Activated CD4-positive, alpha-beta T cell treated with anti-CD3 and anti-CD28 coated beads for 36 hours (primary cell): ENCODE measurements at regions not wholly inside any gene's neighbourhood (a gene's known extent, or its start where the extent isn't known, plus 50 kb on each side); places are given as distances from the start of the nearest gene placed in this dataset.

Source experiments
- ATAC-seq: fragments of 200-7000 bp; cut with Tn5 transposase; one replicate; pipeline ENCODE4 v1.10.0; 2021; ENCODE audit warnings: mild to moderate bottlenecking, moderate library complexity
- CTCF ChIA-PET: fragments of 350-600 bp; sonication (Branson Sonifier 250); formaldehyde crosslinking; loops from one replicate; lab custom pipeline; 2021; ENCODE audit warnings: antibody characterized with exemption; lab: Charles Lee
- POLR2A ChIA-PET: fragments of 350-600 bp; sonication (Branson Sonifier 250); formaldehyde crosslinking; loops from one replicate; lab custom pipeline; 2021; ENCODE audit warnings: antibody characterized with exemption, inconsistent platforms; lab: Charles Lee
- DNase-seq: peaks from one replicate; pipeline ENCODE4 v3.0.0-alpha.2; 2020
- H3K27ac Mint-ChIP-seq: one replicate; pipeline ENCODE4 v1.8.0; 2021; ENCODE audit warnings: mixed read lengths
- H3K27me3 Mint-ChIP-seq: one replicate; pipeline ENCODE4 v1.8.0; 2021; ENCODE audit warnings: mixed read lengths
- H3K36me3 Mint-ChIP-seq: one replicate; pipeline ENCODE4 v1.8.0; 2021; ENCODE audit warnings: low read depth, mixed read lengths
- H3K4me1 Mint-ChIP-seq: one replicate; pipeline ENCODE4 v1.8.0; 2021; ENCODE audit warnings: mixed read lengths
- H3K4me3 Mint-ChIP-seq: one replicate; pipeline ENCODE4 v1.8.0; 2021; ENCODE audit warnings: mild to moderate bottlenecking, moderate library complexity, mixed read lengths
- H3K9me3 Mint-ChIP-seq: one replicate; pipeline ENCODE4 v1.8.0; 2021; ENCODE audit warnings: low read depth, mixed read lengths
- intact Hi-C, 2 experiments: fragments of 100-400 bp; cut with DNase I in 1 of 2; cut with micrococcal nuclease in 1 of 2; formaldehyde crosslinking; loops; one replicate each; pipeline versions ENCODE4 v1.14.2 to v1.15.1; 2022 to 2024; cut with DNase I, micrococcal nuclease

DNA sequence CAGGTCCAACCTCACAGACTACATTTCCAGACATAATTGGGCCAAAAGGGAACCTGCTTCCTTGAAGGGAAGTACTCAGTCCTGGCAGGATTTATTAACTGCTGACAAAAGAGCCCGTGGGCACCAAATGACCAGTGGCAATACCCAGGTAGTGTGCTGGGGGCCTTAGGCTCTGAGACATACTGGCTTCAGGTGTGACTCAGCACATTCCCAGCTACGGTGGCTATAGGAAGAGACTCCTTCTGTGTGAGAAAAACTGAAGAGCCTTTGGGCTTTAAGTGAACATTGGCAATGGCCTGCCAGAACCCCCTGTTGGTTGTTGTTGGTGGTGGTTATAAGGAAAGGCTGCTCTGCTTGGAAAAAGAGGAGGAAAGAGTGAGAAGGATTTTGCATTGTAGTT lies 401.8 kb downstream of the KCNJ3 start:
- Mint-ChIP-seq H3K4me1 (no peaks in the 10 kb centered on the region), H3K4me3 (no peak overlapping the region), H3K36me3 (no peaks in the 10 kb centered on the region), H3K9me3 (peaks cover 8% of the 10 kb centered on the region), H3K27me3 (no peaks in the 10 kb centered on the region), H3K27ac (no peak overlapping the region)
- intact Hi-C loops = no loop called here
- ChIA-PET POLR2A (no interaction called here), CTCF (no interaction called here)
- DNase-seq (no peak), ATAC-seq (no peak)

- CTCF ChIA-PET = no interaction called here
- Mint-ChIP-seq H3K4me1 (no peaks in the 10 kb centered on the region), H3K27ac (no peak overlapping the region), H3K9me3 (peaks cover 8% of the 10 kb centered on the region), H3K36me3 (no peaks in the 10 kb centered on the region), H3K27me3 (no peaks in the 10 kb centered on the region), H3K4me3 (no peak overlapping the region)
- POLR2A ChIA-PET = no interaction called here
- DNase-seq = no peak
- intact Hi-C loops = no loop called here
- no peak for ATAC-seq
These were observed 401.3 kb downstream of the KCNJ3 start for GRCh38 chr2:155099784-155100183.

DNA sequence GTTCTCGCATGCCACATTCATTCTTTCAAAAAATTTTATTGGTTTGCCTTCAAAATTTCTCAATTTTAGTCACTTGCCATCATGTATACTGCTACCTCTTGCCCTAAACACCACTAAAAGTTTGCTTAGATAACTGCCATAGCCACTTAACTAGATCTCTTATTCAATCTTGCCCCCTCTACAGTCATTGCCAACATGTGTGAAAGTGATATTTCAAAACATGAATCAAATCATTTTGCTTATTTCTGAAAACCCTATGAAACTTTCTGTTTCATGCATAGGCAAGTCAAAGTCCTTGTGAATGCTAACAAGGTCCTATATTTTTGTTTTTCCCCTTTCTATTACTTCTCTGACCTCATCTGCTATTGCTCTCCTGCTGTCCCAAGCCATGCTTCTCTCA lies 397.1 kb downstream of the KCNJ3 start:
- no peaks in the 10 kb centered on the region for H3K36me3 Mint-ChIP-seq
- CTCF ChIA-PET = no interaction called here
- H3K4me3 Mint-ChIP-seq = no peak overlapping the region
- no peak overlapping the region for H3K27ac Mint-ChIP-seq
- intact Hi-C loops = no loop called here
- ATAC-seq (no peak), DNase-seq (no peak)
- H3K4me1 Mint-ChIP-seq = no peaks in the 10 kb centered on the region
- H3K9me3 Mint-ChIP-seq = peaks cover 2% of the 10 kb centered on the region
- H3K27me3 Mint-ChIP-seq = no peaks in the 10 kb centered on the region
- POLR2A ChIA-PET = no interaction called here

- DNase-seq = no peak
- Mint-ChIP-seq H3K4me1 (no peaks in the 10 kb centered on the region), H3K4me3 (no peak overlapping the region), H3K27ac (no peak overlapping the region), H3K9me3 (peaks cover 2% of the 10 kb centered on the region), H3K36me3 (no peaks in the 10 kb centered on the region), H3K27me3 (no peaks in the 10 kb centered on the region)
- ATAC-seq = no peak
- intact Hi-C loops = no loop called here
- CTCF ChIA-PET = interaction anchor here (1.1 kb wide), 1 partner anchor 15 kb away, joined by 3 read pairs; no protein-coding TSS in a partner anchor
- POLR2A ChIA-PET = no interaction called here
These were observed 381.9 kb downstream of the KCNJ3 start for GRCh38 chr2:155080373-155080772.

DNA sequence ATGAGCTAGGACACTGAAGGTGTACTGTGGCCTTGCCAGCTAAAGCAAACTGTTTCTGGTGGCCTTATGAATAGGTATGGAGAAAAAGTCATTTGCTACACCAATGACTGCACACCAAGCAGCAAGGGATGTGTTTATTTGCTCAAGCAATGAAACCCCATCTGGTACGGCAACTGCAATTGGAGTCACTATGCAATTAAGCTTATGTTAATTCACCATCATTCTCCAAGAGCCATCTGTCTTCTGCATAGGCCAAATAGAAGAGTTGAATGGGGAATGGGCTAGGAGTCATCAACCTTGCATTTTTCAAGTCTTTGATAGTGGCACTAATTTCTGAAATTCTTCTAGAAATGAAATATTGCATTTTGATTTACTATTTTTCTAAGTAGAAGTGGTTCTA lies 372.0 kb downstream of the KCNJ3 start:
- Mint-ChIP-seq H3K27ac (no peak overlapping the region), H3K9me3 (no peaks in the 10 kb centered on the region), H3K4me1 (no peaks in the 10 kb centered on the region), H3K36me3 (no peaks in the 10 kb centered on the region), H3K27me3 (no peaks in the 10 kb centered on the region), H3K4me3 (no peak overlapping the region)
- CTCF ChIA-PET = no interaction called here
- intact Hi-C loops = no loop called here
- POLR2A ChIA-PET = no interaction called here
- DNase-seq (no peak), ATAC-seq (no peak)

DNA sequence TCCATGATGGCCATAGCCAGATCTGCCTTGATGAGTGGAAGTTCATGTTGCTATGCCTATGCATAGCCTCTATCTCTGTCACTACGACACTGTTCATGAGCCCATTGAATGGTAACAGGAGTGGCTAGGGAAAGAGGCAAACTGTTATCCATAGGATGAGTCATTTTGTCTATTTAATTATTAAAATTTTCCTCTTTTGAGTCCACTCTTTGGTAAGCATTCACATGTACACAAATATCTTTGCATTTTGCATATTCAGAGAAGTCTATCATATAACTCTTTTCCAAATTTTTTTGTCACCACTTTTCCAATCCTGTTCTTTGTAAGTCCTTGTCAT lies 364.4 kb downstream of the KCNJ3 start:
- no peaks in the 10 kb centered on the region for H3K4me1 Mint-ChIP-seq
- ChIA-PET POLR2A (no interaction called here), CTCF (no interaction called here)
- no peak overlapping the region for H3K27ac Mint-ChIP-seq
- no peak overlapping the region for H3K4me3 Mint-ChIP-seq
- no peaks in the 10 kb centered on the region for H3K9me3 Mint-ChIP-seq
- no peaks in the 10 kb centered on the region for H3K27me3 Mint-ChIP-seq
- no peaks in the 10 kb centered on the region for H3K36me3 Mint-ChIP-seq
- intact Hi-C loops = no loop called here
- ATAC-seq (no peak), DNase-seq (no peak)

GRCh38 chr2:155062250-155062921 lies 363.9 kb downstream of the KCNJ3 start:
- DNase-seq = no peak

GRCh38 chr2:155060896-155061295 lies 362.4 kb downstream of the KCNJ3 start:
- Mint-ChIP-seq H3K36me3 (no peaks in the 10 kb centered on the region), H3K9me3 (peaks cover 2% of the 10 kb centered on the region), H3K4me1 (no peaks in the 10 kb centered on the region), H3K27me3 (no peaks in the 10 kb centered on the region), H3K4me3 (no peak overlapping the region), H3K27ac (no peak overlapping the region)
- DNase-seq (no peak), ATAC-seq (no peak)
- CTCF ChIA-PET = no interaction called here
- intact Hi-C loops = no loop called here
- POLR2A ChIA-PET = no interaction called here

More at GRCh38 chr2:155062250-155062921, 363.9 kb downstream of the KCNJ3 start:
- CTCF ChIA-PET = no interaction called here
- no peak overlapping the region for H3K4me3 Mint-ChIP-seq
- no peak overlapping the region for H3K27ac Mint-ChIP-seq
- no peaks in the 10 kb centered on the region for H3K27me3 Mint-ChIP-seq
- H3K4me1 Mint-ChIP-seq = no peaks in the 10 kb centered on the region
- H3K36me3 Mint-ChIP-seq = no peaks in the 10 kb centered on the region
- ATAC-seq = no peak
- intact Hi-C loops = no loop called here
- no peaks in the 10 kb centered on the region for H3K9me3 Mint-ChIP-seq
- POLR2A ChIA-PET = no interaction called here

DNA sequence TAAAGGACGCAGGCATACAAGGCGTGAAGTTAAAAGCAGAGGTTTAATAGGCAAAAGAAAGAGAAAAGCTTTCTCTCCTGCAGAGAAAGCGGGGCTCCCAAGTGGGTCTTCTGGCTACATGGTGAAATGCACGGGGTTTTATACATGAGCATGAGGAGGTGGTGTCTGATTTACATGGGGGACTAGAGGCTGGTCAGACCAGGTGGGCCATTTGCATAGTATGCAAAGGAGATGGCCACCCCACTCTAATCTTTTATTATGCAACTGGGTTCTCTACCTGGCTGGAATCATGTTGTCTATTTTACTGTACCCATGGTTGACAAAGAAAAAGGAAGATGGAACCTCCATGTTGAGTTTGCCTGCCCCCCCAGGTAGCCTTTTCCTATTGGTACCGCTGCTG lies 356.2 kb downstream of the KCNJ3 start:
- no peak for ATAC-seq
- CTCF ChIA-PET = no interaction called here
- H3K9me3 Mint-ChIP-seq = peaks cover 4% of the 10 kb centered on the region

DNA sequence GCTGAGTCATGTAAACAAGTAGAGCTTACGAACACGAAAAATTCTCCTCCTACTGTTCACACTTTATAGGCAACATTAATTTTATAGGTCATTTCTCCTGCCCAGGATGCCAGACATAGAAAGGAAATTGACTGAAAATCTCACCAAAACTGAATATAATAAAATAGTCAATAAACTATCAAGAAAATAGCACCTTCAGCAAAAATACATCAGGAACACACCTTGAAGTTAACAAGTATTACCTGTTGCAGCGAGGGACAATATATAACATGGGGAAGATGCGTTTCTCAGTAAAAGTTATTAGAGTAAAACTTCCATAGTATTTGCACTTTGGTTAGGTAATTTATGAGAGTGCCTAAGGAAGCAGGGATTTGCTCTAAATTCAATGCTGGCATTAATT lies 344.6 kb downstream of the KCNJ3 start:
- DNase-seq (no peak), ATAC-seq (no peak)
- no peaks in the 10 kb centered on the region for H3K9me3 Mint-ChIP-seq
- H3K27ac Mint-ChIP-seq = no peak overlapping the region
- no peaks in the 10 kb centered on the region for H3K4me1 Mint-ChIP-seq
- H3K4me3 Mint-ChIP-seq = no peak overlapping the region
- intact Hi-C loops = no loop called here
- no peaks in the 10 kb centered on the region for H3K27me3 Mint-ChIP-seq
- POLR2A ChIA-PET = no interaction called here
- CTCF ChIA-PET = no interaction called here
- no peaks in the 10 kb centered on the region for H3K36me3 Mint-ChIP-seq

More for the DNA sequence above, 356.2 kb downstream of the KCNJ3 start:
- H3K36me3 Mint-ChIP-seq = no peaks in the 10 kb centered on the region
- no peak overlapping the region for H3K27ac Mint-ChIP-seq
- POLR2A ChIA-PET = no interaction called here
- no peak overlapping the region for H3K4me3 Mint-ChIP-seq
- H3K27me3 Mint-ChIP-seq = no peaks in the 10 kb centered on the region
- DNase-seq = no peak
- intact Hi-C loops = no loop called here
- no peaks in the 10 kb centered on the region for H3K4me1 Mint-ChIP-seq

GRCh38 chr2:155035308-155035707 lies 336.8 kb downstream of the KCNJ3 start:
- H3K4me1 Mint-ChIP-seq = no peaks in the 10 kb centered on the region
- POLR2A ChIA-PET = no interaction called here
- ATAC-seq (no peak), DNase-seq (no peak)
- peaks cover 2% of the 10 kb centered on the region for H3K9me3 Mint-ChIP-seq
- no peak overlapping the region for H3K27ac Mint-ChIP-seq
- intact Hi-C loops = no loop called here
- no peaks in the 10 kb centered on the region for H3K27me3 Mint-ChIP-seq
- CTCF ChIA-PET = no interaction called here
- no peaks in the 10 kb centered on the region for H3K36me3 Mint-ChIP-seq
- H3K4me3 Mint-ChIP-seq = no peak overlapping the region

GRCh38 chr2:155033652-155034051 lies 335.2 kb downstream of the KCNJ3 start:
- H3K36me3 Mint-ChIP-seq = no peaks in the 10 kb centered on the region
- ChIA-PET CTCF (no interaction called here), POLR2A (no interaction called here)
- DNase-seq (no peak), ATAC-seq (no peak)
- H3K27ac Mint-ChIP-seq = no peak overlapping the region
- no peak overlapping the region for H3K4me3 Mint-ChIP-seq
- peaks cover 2% of the 10 kb centered on the region for H3K9me3 Mint-ChIP-seq
- H3K27me3 Mint-ChIP-seq = no peaks in the 10 kb centered on the region
- H3K4me1 Mint-ChIP-seq = no peaks in the 10 kb centered on the region
- intact Hi-C loops = no loop called here

DNA sequence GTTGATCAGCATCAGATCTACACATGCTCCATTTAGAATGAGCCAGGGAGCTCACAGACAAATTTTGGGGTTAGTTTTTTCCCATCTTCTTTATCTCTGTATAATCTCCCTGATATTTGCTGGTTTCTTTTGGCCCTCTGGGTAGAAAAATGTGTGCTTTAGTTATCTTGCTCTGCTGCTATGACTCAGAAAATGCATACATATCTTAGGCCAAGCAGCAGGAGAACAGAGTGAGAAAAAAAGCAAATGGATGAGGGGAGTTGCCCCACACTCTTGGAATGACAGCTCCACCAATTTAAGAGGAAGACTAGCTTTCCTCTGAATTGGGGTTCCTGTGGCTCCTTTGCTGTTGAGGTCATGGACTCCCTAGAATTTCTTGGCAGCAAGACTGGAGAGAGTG lies 331.8 kb downstream of the KCNJ3 start:
- no peak for DNase-seq
- no peak overlapping the region for H3K27ac Mint-ChIP-seq
- no peaks in the 10 kb centered on the region for H3K27me3 Mint-ChIP-seq
- no peaks in the 10 kb centered on the region for H3K9me3 Mint-ChIP-seq
- intact Hi-C loops = no loop called here
- no peaks in the 10 kb centered on the region for H3K4me1 Mint-ChIP-seq
- no peaks in the 10 kb centered on the region for H3K36me3 Mint-ChIP-seq
- no peak overlapping the region for H3K4me3 Mint-ChIP-seq
- ChIA-PET POLR2A (no interaction called here), CTCF (no interaction called here)
- ATAC-seq = no peak
